ENCODE measurements at regions not wholly inside any gene's neighbourhood (a gene's known extent, or its start where the extent isn't known, plus 50 kb on each side); places are given as distances from the start of the nearest gene placed in this dataset.
"Not testable (repeated sequence)": the region's sequence is repeated elsewhere in the genome, so short reads cannot be mapped to it uniquely, and the experiment has no call there.

GRCh38 chr6:99822741-99823512, 171.1 kb downstream of the MCHR2 start:
- in situ Hi-C loops (cut with MboI; ENCODE audit: low pct_unique_long_range_greater_than_20kb, low sequenced_read_pairs, unreplicated experiment), result no loop called here
- TF ChIP-seq CTCF (IDR thresholded peaks at IDR 0.05; ENCODE audit: extremely low read depth, insufficient read depth, missing control alignments), result peak; percentile 40
- peak; percentile 66 for DNase-seq (ENCODE audit: low spot score)

GRCh38 chr6:99823513-99824235, 170.3 kb downstream of the MCHR2 start:
- DNase-seq (ENCODE audit: low spot score); in situ Hi-C loops (cut with MboI; ENCODE audit: low pct_unique_long_range_greater_than_20kb, low sequenced_read_pairs, unreplicated experiment): not testable (repeated sequence)

GRCh38 chr6:99833034-99833433, 161.0 kb downstream of the MCHR2 start:
- in situ Hi-C loops (cut with MboI; ENCODE audit: low pct_unique_long_range_greater_than_20kb, low sequenced_read_pairs, unreplicated experiment), result no loop called here
- TF ChIP-seq CTCF (IDR thresholded peaks at IDR 0.05; ENCODE audit: extremely low read depth, insufficient read depth, missing control alignments), result no peak

GRCh38 chr6:99836471-99836870, 157.6 kb downstream of the MCHR2 start:
- TF ChIP-seq CTCF (IDR thresholded peaks at IDR 0.05; ENCODE audit: extremely low read depth, insufficient read depth, missing control alignments), result no peak
- DNase-seq (ENCODE audit: low spot score), result no peak
- in situ Hi-C loops (cut with MboI; ENCODE audit: low pct_unique_long_range_greater_than_20kb, low sequenced_read_pairs, unreplicated experiment), result no loop called here

More at GRCh38 chr6:99833034-99833433, 161.0 kb downstream of the MCHR2 start:
- no peak for DNase-seq (ENCODE audit: low spot score)

GRCh38 chr6:99838607-99839006, 155.4 kb downstream of the MCHR2 start:
- in situ Hi-C loops (cut with MboI; ENCODE audit: low pct_unique_long_range_greater_than_20kb, low sequenced_read_pairs, unreplicated experiment), result no loop called here
- no peak for TF ChIP-seq CTCF (IDR thresholded peaks at IDR 0.05; ENCODE audit: extremely low read depth, insufficient read depth, missing control alignments)
- DNase-seq (ENCODE audit: low spot score), result no peak

GRCh38 chr6:99841297-99841696, 152.7 kb downstream of the MCHR2 start:
- no peak for TF ChIP-seq CTCF (IDR thresholded peaks at IDR 0.05; ENCODE audit: extremely low read depth, insufficient read depth, missing control alignments)
- no peak for DNase-seq (ENCODE audit: low spot score)
- in situ Hi-C loops (cut with MboI; ENCODE audit: low pct_unique_long_range_greater_than_20kb, low sequenced_read_pairs, unreplicated experiment), result no loop called here

GRCh38 chr6:99846006-99846405, 148.0 kb downstream of the MCHR2 start:
- in situ Hi-C loops (cut with MboI; ENCODE audit: low pct_unique_long_range_greater_than_20kb, low sequenced_read_pairs, unreplicated experiment), result no loop called here
- DNase-seq (ENCODE audit: low spot score), result no peak
- no peak for TF ChIP-seq CTCF (IDR thresholded peaks at IDR 0.05; ENCODE audit: extremely low read depth, insufficient read depth, missing control alignments)
